ENCODE measurements at regions not wholly inside any gene's neighbourhood (a gene's known extent, or its start where the extent isn't known, plus 50 kb on each side); places are given as distances from the start of the nearest gene placed in this dataset.
A peak's percentile ranks its signal among the peaks of the same experiment; 100 is the strongest.

GRCh38 chr14:71301611-71302010 lies 394.4 kb downstream of the PCNX1 start:
- DNase-seq (ENCODE audit: extremely low read depth in 1 of 4, low spot score in 3 of 4) (no peak), ATAC-seq (no peak), FAIRE-seq (no peak)
- H3K9me1 ChIP-seq (ENCODE audit: control insufficient read depth, insufficient read depth, low read length) = no peaks in the 10 kb centered on the region
- TF ChIP-seq RFX1 (IDR thresholded peaks at IDR 0.05) (peak; percentile 12; the same call in 1 of the 2 replicates), DACH1 (IDR thresholded peaks at IDR 0.05; ENCODE audit: partially characterized antibody) (no peak)
- ChIA-PET CTCF (ENCODE audit: low intra/inter-chr PET ratio) (no interaction called here), POLR2A (no interaction called here)
- H3K9ac ChIP-seq (ENCODE audit: insufficient read depth in 1 of 2, low read depth in 2 of 2, low read length in 2 of 2) = no peak overlapping the region
- no peaks in the 10 kb centered on the region for H3K4me1 ChIP-seq (replicated peaks in 1 of 2; ENCODE audit: control insufficient read depth in 2 of 2, insufficient read depth in 2 of 2, low read length in 2 of 2)
- in situ Hi-C loops (cut with MboI) (no loop called here), intact Hi-C loops (cut with micrococcal nuclease) (no loop called here)
- no peaks in the 10 kb centered on the region for H3K79me2 ChIP-seq (ENCODE audit: control insufficient read depth, insufficient read depth, low read length)
- 0% methylated on average over 2 of the region's 2 CpGs for WGBS (ENCODE audit: insufficient coverage, low coverage, missing lambda C conversion rate)
- no peak overlapping the region for H3K4me2 ChIP-seq (ENCODE audit: insufficient read depth, low read length)
- H3K27ac ChIP-seq (ENCODE audit: extremely low read depth, low read depth, low read length) = no peak overlapping the region
- no peak overlapping the region for H2AFZ ChIP-seq (ENCODE audit: low read depth, low read length)
- H4K20me1 ChIP-seq (replicated peaks; ENCODE audit: control insufficient read depth, insufficient read depth, low read length) = no peaks in the 10 kb centered on the region
- no peaks in the 10 kb centered on the region for H3K27me3 ChIP-seq (ENCODE audit: control insufficient read depth in 2 of 2, insufficient read depth in 2 of 2, low read length in 2 of 2)
- H3K9me3 ChIP-seq (replicated peaks; ENCODE audit: control insufficient read depth, insufficient read depth, low read depth, low read length) = no peaks in the 10 kb centered on the region
- no peaks in the 10 kb centered on the region for H3K36me3 ChIP-seq (ENCODE audit: control insufficient read depth, insufficient read depth, low read length)
- BruUV-seq (replicated peaks) = no TSS peak
- H3K4me3 ChIP-seq = no peak overlapping the region

GRCh38 chr14:71304690-71305089 lies 397.4 kb downstream of the PCNX1 start:
- no TSS peak for BruUV-seq (replicated peaks)
- ATAC-seq (no peak), DNase-seq (ENCODE audit: extremely low read depth in 1 of 4, low spot score in 3 of 4) (no peak), FAIRE-seq (no peak)
- Histone ChIP-seq H3K9me1 (ENCODE audit: control insufficient read depth, insufficient read depth, low read length) (no peaks in the 10 kb centered on the region), H3K27me3 (ENCODE audit: control insufficient read depth in 2 of 2, insufficient read depth in 2 of 2, low read length in 2 of 2) (no peaks in the 10 kb centered on the region), H3K4me3 (no peak overlapping the region), H3K9ac (ENCODE audit: insufficient read depth in 1 of 2, low read depth in 2 of 2, low read length in 2 of 2) (no peak overlapping the region), H3K79me2 (ENCODE audit: control insufficient read depth, insufficient read depth, low read length) (no peaks in the 10 kb centered on the region), H3K27ac (ENCODE audit: extremely low read depth, low read depth, low read length) (no peak overlapping the region), H3K36me3 (ENCODE audit: control insufficient read depth, insufficient read depth, low read length) (no peaks in the 10 kb centered on the region), H2AFZ (ENCODE audit: low read depth, low read length) (no peak overlapping the region), H3K4me1 (replicated peaks in 1 of 2; ENCODE audit: control insufficient read depth in 2 of 2, insufficient read depth in 2 of 2, low read length in 2 of 2) (no peaks in the 10 kb centered on the region), H3K4me2 (ENCODE audit: insufficient read depth, low read length) (no peak overlapping the region), H3K9me3 (replicated peaks; ENCODE audit: control insufficient read depth, insufficient read depth, low read depth, low read length) (no peaks in the 10 kb centered on the region), H4K20me1 (replicated peaks; ENCODE audit: control insufficient read depth, insufficient read depth, low read length) (no peaks in the 10 kb centered on the region)
- POLR2A ChIA-PET = no interaction called here
- intact Hi-C loops (cut with micrococcal nuclease) = no loop called here
- no peak for TF ChIP-seq KLF6 (CRISPR knock-in tag; IDR thresholded peaks at IDR 0.05; ENCODE audit: borderline replicate concordance)
- peak; percentile 81 for TF ChIP-seq ZNF274 (IDR thresholded peaks at IDR 0.05; ENCODE audit: borderline replicate concordance, low read depth, low read length)
- in situ Hi-C loops (cut with MboI) = no loop called here
- CTCF ChIA-PET (ENCODE audit: low intra/inter-chr PET ratio) = no interaction called here
- WGBS (ENCODE audit: insufficient coverage, low coverage, missing lambda C conversion rate) = 36% methylated on average over 6 of the region's 6 CpGs

Data from K562 (cell line).